Stimulated activated memory B cell treated with anti-CD40 and anti-IgM and Interleukin-4, amounts not matched to agents 10 μg/mL and 1 μg/mL and 100 μg/mL, for 72 hours (primary cell): ENCODE measurements at regions not wholly inside any gene's neighbourhood (a gene's known extent, or its start where the extent isn't known, plus 50 kb on each side); places are given as distances from the start of the nearest gene placed in this dataset.

Experiments used
- ATAC-seq: fragments of 150-1000 bp; cut with Tn5 transposase; 2 replicates; pipeline ENCODE4 v1.10.0; 2021
- H3K27ac Mint-ChIP-seq: one replicate; pipeline ENCODE4 v1.8.0; 2022; ENCODE audit warnings: mild to moderate bottlenecking, mixed read lengths
- H3K27me3 Mint-ChIP-seq: one replicate; pipeline ENCODE4 v1.8.0; 2022; ENCODE audit warnings: mixed read lengths
- H3K36me3 Mint-ChIP-seq: one replicate; pipeline ENCODE4 v1.8.0; 2022; ENCODE audit warnings: mixed read lengths
- H3K4me1 Mint-ChIP-seq: one replicate; pipeline ENCODE4 v1.8.0; 2022; ENCODE audit warnings: mixed read lengths
- H3K4me3 Mint-ChIP-seq: one replicate; pipeline ENCODE4 v1.8.0; 2022; ENCODE audit warnings: mild to moderate bottlenecking, moderate library complexity, mixed read lengths
- H3K9me3 Mint-ChIP-seq: one replicate; pipeline ENCODE4 v1.8.0; 2022; ENCODE audit warnings: mixed read lengths

DNA sequence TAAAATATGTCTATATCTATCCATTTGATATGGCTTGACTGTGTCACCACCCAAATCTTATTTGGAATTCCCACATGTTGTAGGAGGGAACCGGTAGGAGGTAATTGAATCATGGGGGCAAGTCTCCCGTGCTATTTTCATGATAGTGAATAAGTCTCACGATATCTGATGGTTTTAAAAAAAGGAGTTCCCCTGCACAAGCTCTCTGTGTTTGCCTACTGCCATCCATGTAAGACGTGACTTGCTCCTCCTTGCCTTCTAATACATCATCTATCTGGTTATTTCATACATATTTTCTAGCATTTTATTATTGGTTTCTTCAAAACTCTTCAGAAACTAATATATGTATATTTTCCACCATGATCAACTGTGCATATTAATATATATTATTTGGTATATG, 57.3 kb upstream of the AMZ2 start:
- no peak for ATAC-seq
- Mint-ChIP-seq H3K4me3 (no peak overlapping the region), H3K9me3 (no peaks in the 10 kb centered on the region), H3K36me3 (no peaks in the 10 kb centered on the region), H3K27ac (no peak overlapping the region), H3K27me3 (no peaks in the 10 kb centered on the region), H3K4me1 (peaks cover 8% of the 10 kb centered on the region)

- ATAC-seq = no peak
- Mint-ChIP-seq H3K27ac (peak overlapping the region; percentile 75), H3K4me3 (peak overlapping the region; percentile 78), H3K36me3 (no peaks in the 10 kb centered on the region), H3K27me3 (peaks cover 24% of the 10 kb centered on the region), H3K9me3 (no peaks in the 10 kb centered on the region), H3K4me1 (peaks cover 37% of the 10 kb centered on the region)
Measured at GRCh38 chr17:68195667-68196393, 52.0 kb upstream of the AMZ2 start.

- Mint-ChIP-seq H3K27ac (peak overlapping the region; percentile 75), H3K4me3 (peak overlapping the region; percentile 80), H3K27me3 (peaks cover 24% of the 10 kb centered on the region), H3K36me3 (no peaks in the 10 kb centered on the region), H3K9me3 (no peaks in the 10 kb centered on the region), H3K4me1 (peaks cover 45% of the 10 kb centered on the region)
- no peak for ATAC-seq
Measured at GRCh38 chr17:68196394-68197090, 51.3 kb upstream of the AMZ2 start.

DNA sequence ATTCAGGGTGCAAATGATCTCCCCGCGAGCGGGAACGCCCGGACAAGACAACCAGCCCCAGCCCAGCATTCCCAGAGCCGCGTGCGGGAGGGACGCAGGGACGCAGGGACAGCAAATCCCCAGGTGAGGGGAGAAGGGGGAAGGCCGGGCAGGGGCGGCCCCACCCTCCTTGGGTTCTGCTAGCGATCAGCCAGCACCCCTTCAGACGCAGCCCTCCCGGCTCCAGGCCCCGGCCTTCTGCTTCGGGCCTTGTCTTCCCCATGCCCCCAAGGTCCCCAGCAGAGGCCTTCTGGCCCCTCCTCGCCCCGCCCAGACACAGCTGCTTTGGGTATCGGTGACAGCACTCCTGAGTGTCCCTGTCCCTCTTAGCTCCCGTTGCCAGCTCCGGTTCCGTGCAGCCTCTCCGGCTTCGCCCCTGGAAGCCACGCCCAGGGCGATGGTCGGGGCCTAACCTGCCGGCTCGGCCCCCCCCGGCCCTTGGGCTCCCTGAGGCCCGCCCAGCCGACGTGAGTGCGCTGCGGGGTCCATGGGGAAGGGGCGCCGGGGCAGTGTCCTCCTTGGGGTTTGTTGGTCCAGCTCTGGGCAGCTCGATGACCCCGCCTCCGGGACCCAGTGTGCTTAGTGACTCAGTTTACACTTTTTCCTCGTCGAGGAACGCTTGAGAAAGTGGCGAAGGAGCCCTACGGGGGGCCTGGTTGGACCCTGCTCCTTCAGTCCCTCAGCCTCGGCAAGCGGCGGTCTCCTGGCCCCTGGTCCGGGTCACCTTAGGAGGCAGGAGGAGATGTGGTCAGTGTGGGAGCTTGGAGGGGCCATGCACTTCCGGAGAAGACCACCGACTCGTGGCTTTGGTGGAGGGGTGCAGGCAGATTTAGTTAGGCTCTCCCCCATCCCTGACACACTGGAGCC, 50.5 kb upstream of the AMZ2 start:
- Mint-ChIP-seq H3K9me3 (no peaks in the 10 kb centered on the region), H3K4me1 (peaks cover 45% of the 10 kb centered on the region), H3K4me3 (peak overlapping the region; percentile 80), H3K36me3 (no peaks in the 10 kb centered on the region), H3K27me3 (peaks cover 24% of the 10 kb centered on the region), H3K27ac (peak overlapping the region; percentile 49)
- peak; percentile 25 for ATAC-seq

DNA sequence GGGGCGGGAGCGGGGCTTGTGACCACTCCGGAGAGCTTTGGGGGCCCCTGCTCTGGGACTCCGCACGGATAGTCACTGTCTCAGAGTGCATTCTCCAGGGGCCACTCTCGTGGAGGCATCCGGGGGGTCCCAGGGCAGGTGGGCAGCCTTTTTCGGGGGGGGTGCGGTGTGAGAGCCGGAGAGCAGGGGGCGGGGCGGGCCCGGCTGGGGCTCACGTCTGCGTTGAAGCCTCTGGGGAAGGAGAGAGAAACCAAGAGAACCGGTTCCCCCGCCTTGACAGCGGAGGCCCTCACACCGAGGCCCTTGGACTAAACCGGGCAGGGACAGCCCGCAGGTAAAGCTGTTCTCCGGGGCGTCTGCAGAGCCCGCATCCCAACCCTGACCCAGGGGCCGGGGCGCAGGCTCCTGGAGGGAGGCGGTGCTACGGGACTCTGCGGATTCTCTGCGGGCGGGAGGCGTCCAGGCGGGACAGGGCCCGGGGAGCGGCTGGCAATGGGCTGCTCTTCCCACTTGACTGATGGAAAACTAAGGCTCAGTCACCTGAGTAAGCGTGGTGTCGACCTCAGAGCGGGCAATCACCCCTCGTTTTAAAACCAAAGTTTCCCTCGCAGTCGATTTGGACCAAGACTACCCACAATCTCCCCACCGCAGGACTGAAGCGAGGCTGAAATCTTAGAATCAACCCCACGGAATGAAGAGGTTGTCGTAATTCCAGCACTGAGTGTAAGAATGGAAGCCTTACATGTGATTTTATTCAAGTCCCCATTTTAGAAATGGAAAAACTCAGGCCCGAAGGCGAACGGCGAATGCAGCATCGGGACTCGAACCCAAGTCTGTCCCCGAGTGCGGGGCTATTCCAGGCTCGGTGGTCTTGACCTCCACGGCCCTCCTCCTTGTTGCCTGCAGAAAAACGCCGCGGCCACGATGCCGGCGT, 49.6 kb upstream of the AMZ2 start:
- H3K9me3 Mint-ChIP-seq = no peaks in the 10 kb centered on the region
- H3K36me3 Mint-ChIP-seq = no peaks in the 10 kb centered on the region
- peaks cover 45% of the 10 kb centered on the region for H3K4me1 Mint-ChIP-seq
- H3K4me3 Mint-ChIP-seq = peak overlapping the region; percentile 80
- H3K27ac Mint-ChIP-seq = peak overlapping the region; percentile 49
- no peak for ATAC-seq
- peaks cover 24% of the 10 kb centered on the region for H3K27me3 Mint-ChIP-seq
